ENCODE measurements at regions not wholly inside any gene's neighbourhood (a gene's known extent, or its start where the extent isn't known, plus 50 kb on each side); places are given as distances from the start of the nearest gene placed in this dataset.

GRCh38 chr13:60700994-60701393, 304.0 kb downstream of the TDRD3 start:
- DNase-seq (ENCODE audit: low spot score) (no peak), ATAC-seq (ENCODE audit: low FRiP score) (no peak)
- TF ChIP-seq, protein P1, sequence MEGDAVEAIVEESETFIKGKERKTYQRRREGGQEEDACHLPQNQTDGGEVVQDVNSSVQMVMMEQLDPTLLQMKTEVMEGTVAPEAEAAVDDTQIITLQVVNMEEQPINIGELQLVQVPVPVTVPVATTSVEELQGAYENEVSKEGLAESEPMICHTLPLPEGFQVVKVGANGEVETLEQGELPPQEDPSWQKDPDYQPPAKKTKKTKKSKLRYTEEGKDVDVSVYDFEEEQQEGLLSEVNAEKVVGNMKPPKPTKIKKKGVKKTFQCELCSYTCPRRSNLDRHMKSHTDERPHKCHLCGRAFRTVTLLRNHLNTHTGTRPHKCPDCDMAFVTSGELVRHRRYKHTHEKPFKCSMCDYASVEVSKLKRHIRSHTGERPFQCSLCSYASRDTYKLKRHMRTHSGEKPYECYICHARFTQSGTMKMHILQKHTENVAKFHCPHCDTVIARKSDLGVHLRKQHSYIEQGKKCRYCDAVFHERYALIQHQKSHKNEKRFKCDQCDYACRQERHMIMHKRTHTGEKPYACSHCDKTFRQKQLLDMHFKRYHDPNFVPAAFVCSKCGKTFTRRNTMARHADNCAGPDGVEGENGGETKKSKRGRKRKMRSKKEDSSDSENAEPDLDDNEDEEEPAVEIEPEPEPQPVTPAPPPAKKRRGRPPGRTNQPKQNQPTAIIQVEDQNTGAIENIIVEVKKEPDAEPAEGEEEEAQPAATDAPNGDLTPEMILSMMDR (IDR thresholded peaks at IDR 0.05) = no peak

DNA sequence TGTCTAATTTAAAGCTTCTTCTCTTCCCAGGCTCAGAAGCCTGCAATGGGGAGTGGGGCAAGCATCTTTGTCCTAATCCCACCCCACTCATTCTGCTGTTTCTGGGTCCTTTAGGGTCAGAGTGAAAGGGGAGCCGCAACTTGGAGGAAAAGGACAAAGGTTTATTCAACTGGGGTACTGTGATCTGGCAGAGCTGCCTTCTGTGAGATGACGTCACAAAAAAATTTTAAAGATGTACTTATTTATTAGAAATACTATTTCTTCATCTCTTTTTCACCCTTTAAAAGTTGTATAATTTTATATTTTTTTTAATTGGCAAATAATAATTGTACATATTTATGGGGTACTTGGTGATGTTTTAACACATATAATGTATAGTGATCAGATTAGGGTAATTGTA, 302.6 kb downstream of the TDRD3 start:
- TF ChIP-seq, protein P1 (IDR thresholded peaks at IDR 0.05) = no peak
- DNase-seq (ENCODE audit: low spot score) (no peak), ATAC-seq (ENCODE audit: low FRiP score) (no peak)

DNA sequence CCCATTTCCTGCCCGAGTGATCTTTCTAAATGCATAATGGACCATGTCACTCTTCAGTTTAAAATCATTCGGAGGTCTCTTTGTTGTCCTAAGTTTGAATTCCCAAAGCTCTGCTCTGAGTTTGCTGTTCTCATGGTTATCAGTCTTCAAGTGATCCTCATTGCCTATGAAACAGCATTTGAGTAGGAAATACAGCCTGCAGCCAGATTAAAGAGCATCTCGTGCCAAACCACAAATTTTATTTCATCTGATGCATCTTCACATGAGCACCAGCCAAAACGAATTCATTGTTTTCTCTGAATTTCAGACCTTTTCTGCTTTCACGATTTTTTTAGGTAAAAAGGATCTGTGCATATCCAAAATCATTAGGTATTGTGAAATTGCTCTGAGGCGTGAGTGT, 299.6 kb downstream of the TDRD3 start:
- DNase-seq (ENCODE audit: low spot score) = no peak
- no peak for ATAC-seq (ENCODE audit: low FRiP score)
- TF ChIP-seq, protein P1 (IDR thresholded peaks at IDR 0.05) = no peak

DNA sequence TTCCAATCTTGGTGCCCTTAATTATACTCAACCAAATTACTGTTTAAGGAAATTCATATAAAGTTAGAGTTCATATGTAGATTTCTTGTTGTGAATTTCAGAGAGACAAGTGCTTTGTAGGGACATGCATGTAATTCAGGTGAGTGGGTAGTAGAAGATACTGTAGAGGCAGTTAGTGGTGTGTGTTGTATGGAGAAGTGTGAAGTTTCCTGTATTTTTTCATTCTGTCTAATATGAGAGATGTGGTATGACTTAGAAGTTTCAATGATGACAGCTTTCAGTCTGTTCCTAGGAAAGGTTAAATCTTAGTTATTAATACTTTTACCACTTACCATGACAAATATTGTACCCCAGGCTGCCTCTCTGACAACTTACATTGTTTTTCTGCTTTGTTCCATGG, 294.2 kb downstream of the TDRD3 start:
- ATAC-seq (ENCODE audit: low FRiP score) (no peak), DNase-seq (ENCODE audit: low spot score) (no peak)
- TF ChIP-seq, protein P1 (IDR thresholded peaks at IDR 0.05) = no peak

DNA sequence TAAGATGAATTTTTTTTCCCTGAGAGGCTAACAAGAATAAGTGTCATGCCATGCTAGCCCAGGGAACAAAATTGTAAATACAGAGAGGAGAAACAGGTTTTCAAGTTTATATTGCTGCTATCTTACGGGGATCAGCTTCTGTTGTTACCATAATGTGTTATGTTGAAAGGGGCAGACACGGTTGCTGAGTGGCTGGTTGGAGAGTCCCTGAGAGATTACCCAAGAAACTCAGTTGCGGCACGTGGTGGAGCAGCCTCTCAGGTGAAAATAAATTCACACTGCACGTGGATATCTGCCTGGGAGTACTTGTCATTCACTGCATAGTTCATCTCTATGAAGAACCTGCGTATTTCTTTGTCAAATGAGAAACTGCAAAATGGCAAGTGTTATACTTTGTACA, 293.6 kb downstream of the TDRD3 start:
- no peak for ATAC-seq (ENCODE audit: low FRiP score)
- TF ChIP-seq, protein P1 (IDR thresholded peaks at IDR 0.05) = no peak

GRCh38 chr13:60689571-60689970, 292.6 kb downstream of the TDRD3 start:
- no peak for ATAC-seq (ENCODE audit: low FRiP score)
- no peak for DNase-seq (ENCODE audit: low spot score)

More for the DNA sequence above, 293.6 kb downstream of the TDRD3 start:
- no peak for DNase-seq (ENCODE audit: low spot score)

GRCh38 chr13:60689076-60689475, 292.1 kb downstream of the TDRD3 start:
- TF ChIP-seq, protein P1 (IDR thresholded peaks at IDR 0.05) = no peak
- DNase-seq (ENCODE audit: low spot score) = no peak

More at GRCh38 chr13:60689571-60689970, 292.6 kb downstream of the TDRD3 start:
- TF ChIP-seq, protein P1 (IDR thresholded peaks at IDR 0.05) = no peak

More at GRCh38 chr13:60689076-60689475, 292.1 kb downstream of the TDRD3 start:
- no peak for ATAC-seq (ENCODE audit: low FRiP score)

Data from omental fat pad (tissue), 3 donors.